CD4-positive, CD25-positive, alpha-beta regulatory T cell (primary cell): ENCODE measurements at regions not wholly inside any gene's neighbourhood (a gene's known extent, or its start where the extent isn't known, plus 50 kb on each side); places are given as distances from the start of the nearest gene placed in this dataset.
"Not testable (repeated sequence)": the region's sequence is repeated elsewhere in the genome, so short reads cannot be mapped to it uniquely, and the experiment has no call there.

Experiments used
- ATAC-seq, 2 donors: fragments of 150-1000 bp; cut with Tn5 transposase; one replicate each; pipeline ENCODE4 v1.10.0; 2021; ENCODE audit warnings: low read depth in 2 of 2, moderate number of reproducible peaks in 2 of 2, moderate library complexity in 1 of 2
- DNase-seq, 3 donors: peaks; one replicate each; pipeline versions ENCODE4 v3.0.0 to v3.0.0-alpha.2; 2012 to 2022; ENCODE audit warnings: mixed read lengths in 1 of 3
- H3K27ac ChIP-seq: one replicate; pipeline ENCODE4 v1.7.0; 2013; ENCODE audit warnings: mild to moderate bottlenecking, low read length; ENCODE audit not compliant: insufficient read depth, poor library complexity, severe bottlenecking
- H3K27me3 ChIP-seq: one replicate; pipeline ENCODE4 v1.7.0; 2013; ENCODE audit warnings: low read length; ENCODE audit not compliant: control insufficient read depth, insufficient read depth
- H3K36me3 ChIP-seq: one replicate; pipeline ENCODE4 v1.7.0; 2013; ENCODE audit warnings: mild to moderate bottlenecking, low read length, moderate library complexity; ENCODE audit not compliant: control insufficient read depth, insufficient read depth
- H3K4me1 ChIP-seq: 2 replicates; pipeline ENCODE4 v1.7.0; 2013; ENCODE audit warnings: mild to moderate bottlenecking, low read length; ENCODE audit not compliant: insufficient read depth, control insufficient read depth, poor library complexity, severe bottlenecking
- H3K4me3 ChIP-seq: one replicate; pipeline ENCODE4 v1.7.0; 2013; ENCODE audit warnings: low read depth, mild to moderate bottlenecking, low read length, moderate library complexity
- H3K9me3 ChIP-seq, 2 experiments: 1 replicate in 1 of 2; 2 replicates in 1 of 2; pipeline ENCODE4 v1.7.0; 2013; ENCODE audit warnings: low read length in 2 of 2, mild to moderate bottlenecking in 1 of 2, moderate library complexity in 1 of 2; ENCODE audit not compliant: control insufficient read depth in 2 of 2
- H3K27ac Mint-ChIP-seq, 3 donors: one replicate each; pipeline ENCODE4 v1.8.0; 2020 to 2022; ENCODE audit warnings: mild to moderate bottlenecking in 3 of 3, mixed read lengths in 3 of 3, moderate library complexity in 2 of 3
- H3K27me3 Mint-ChIP-seq: one replicate; pipeline ENCODE4 v1.8.0; 2022; ENCODE audit warnings: mild to moderate bottlenecking, mixed read lengths
- H3K36me3 Mint-ChIP-seq: one replicate; pipeline ENCODE4 v1.8.0; 2020; ENCODE audit warnings: mixed read lengths
- H3K4me1 Mint-ChIP-seq, 4 donors: one replicate each; pipeline ENCODE4 v1.8.0; 2020 to 2022; ENCODE audit warnings: mixed read lengths in 4 of 4, mild to moderate bottlenecking in 1 of 4
- H3K4me3 Mint-ChIP-seq, 4 donors: one replicate each; pipeline ENCODE4 v1.8.0; 2020 to 2022; ENCODE audit warnings: mild to moderate bottlenecking in 4 of 4, mixed read lengths in 4 of 4, moderate library complexity in 3 of 4
- H3K9me3 Mint-ChIP-seq, 7 donors: one replicate each; pipeline ENCODE4 v1.8.0; 2020 to 2022; ENCODE audit warnings: mixed read lengths in 7 of 7, mild to moderate bottlenecking in 3 of 7, moderate library complexity in 2 of 7

DNA sequence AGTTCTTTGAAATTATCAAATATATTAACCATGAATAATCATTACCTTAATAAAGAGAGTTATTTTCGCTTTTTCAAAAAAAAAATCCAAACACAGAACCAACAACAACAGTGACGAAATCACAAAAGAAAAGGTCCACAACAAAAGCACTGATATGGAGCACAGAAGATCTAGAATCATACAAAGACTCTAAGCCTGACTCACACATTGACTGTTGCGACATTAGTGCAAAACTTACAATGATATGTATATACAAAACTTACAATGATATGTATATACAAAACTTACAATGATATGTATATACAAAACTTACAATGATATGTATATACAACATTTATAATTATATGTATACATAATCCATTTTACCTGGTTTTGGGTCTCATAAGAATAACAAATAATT lies 117.7 kb downstream of the USP22 start:
- Mint-ChIP-seq H3K36me3 (no peaks in the 10 kb centered on the region), H3K27ac (no peak overlapping the region), H3K4me3 (no peak overlapping the region), H3K4me1 (no peaks in the 10 kb centered on the region), H3K27me3 (peaks cover 24% of the 10 kb centered on the region), H3K9me3 (no peaks in the 10 kb centered on the region)
- DNase-seq (no peak), ATAC-seq (no peak)
- no peaks in the 10 kb centered on the region for H3K36me3 ChIP-seq
- no peaks in the 10 kb centered on the region for H3K4me1 ChIP-seq
- peaks cover 21% of the 10 kb centered on the region for H3K27me3 ChIP-seq
- H3K4me3 ChIP-seq = no peak overlapping the region
- no peaks in the 10 kb centered on the region for H3K9me3 ChIP-seq
- no peak overlapping the region for H3K27ac ChIP-seq

GRCh38 chr17:20925954-20926353 lies 116.9 kb downstream of the USP22 start:
- no peak overlapping the region for H3K4me3 Mint-ChIP-seq
- peaks cover 20% of the 10 kb centered on the region for H3K27me3 Mint-ChIP-seq
- H3K36me3 Mint-ChIP-seq = no peaks in the 10 kb centered on the region
- ATAC-seq (no peak), DNase-seq (no peak)
- H3K27ac ChIP-seq = no peak overlapping the region
- no peaks in the 10 kb centered on the region for H3K9me3 Mint-ChIP-seq
- H3K27ac Mint-ChIP-seq = no peak overlapping the region
- H3K4me1 ChIP-seq = no peaks in the 10 kb centered on the region
- H3K9me3 ChIP-seq = no peaks in the 10 kb centered on the region
- peaks cover 16% of the 10 kb centered on the region for H3K27me3 ChIP-seq
- H3K4me3 ChIP-seq = no peak overlapping the region
- no peaks in the 10 kb centered on the region for H3K4me1 Mint-ChIP-seq
- no peaks in the 10 kb centered on the region for H3K36me3 ChIP-seq

DNA sequence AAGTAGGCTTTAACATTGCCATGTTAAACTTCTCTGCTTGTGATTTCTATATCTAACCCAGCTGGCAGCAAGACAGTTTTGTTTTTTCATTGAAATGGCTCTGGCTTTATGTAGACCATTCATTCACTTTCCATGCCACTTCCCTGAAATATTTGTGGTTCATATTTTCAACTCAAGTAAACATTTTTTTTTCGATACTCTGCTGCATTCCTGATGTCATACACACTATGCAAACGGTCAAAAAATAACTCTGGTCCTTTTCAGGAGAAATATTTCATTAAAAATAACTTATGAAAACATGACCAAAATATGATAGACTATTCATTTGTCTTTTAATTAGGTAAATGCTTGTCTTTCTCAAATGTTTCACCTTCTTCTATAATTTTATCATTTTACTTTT lies 116.3 kb downstream of the USP22 start:
- no peaks in the 10 kb centered on the region for H3K4me1 ChIP-seq
- no peaks in the 10 kb centered on the region for H3K9me3 ChIP-seq
- DNase-seq (no peak), ATAC-seq (no peak)
- H3K36me3 ChIP-seq = no peaks in the 10 kb centered on the region
- peaks cover 16% of the 10 kb centered on the region for H3K27me3 Mint-ChIP-seq
- no peak overlapping the region for H3K27ac ChIP-seq
- no peaks in the 10 kb centered on the region for H3K9me3 Mint-ChIP-seq
- no peak overlapping the region for H3K27ac Mint-ChIP-seq
- H3K4me3 Mint-ChIP-seq = no peak overlapping the region
- H3K4me1 Mint-ChIP-seq = no peaks in the 10 kb centered on the region
- H3K27me3 ChIP-seq = peaks cover 16% of the 10 kb centered on the region
- no peak overlapping the region for H3K4me3 ChIP-seq
- no peaks in the 10 kb centered on the region for H3K36me3 Mint-ChIP-seq

GRCh38 chr17:20927308-20927977 lies 115.4 kb downstream of the USP22 start:
- H3K36me3 Mint-ChIP-seq = no peaks in the 10 kb centered on the region
- Histone ChIP-seq H3K36me3 (no peaks in the 10 kb centered on the region), H3K4me3 (no peak overlapping the region), H3K27ac (no peak overlapping the region), H3K9me3 (no peaks in the 10 kb centered on the region), H3K4me1 (no peaks in the 10 kb centered on the region), H3K27me3 (peaks cover 18% of the 10 kb centered on the region)
- no peaks in the 10 kb centered on the region for H3K4me1 Mint-ChIP-seq
- no peak overlapping the region for H3K27ac Mint-ChIP-seq
- DNase-seq (no peak), ATAC-seq (no peak)
- H3K9me3 Mint-ChIP-seq = no peaks in the 10 kb centered on the region
- peaks cover 16% of the 10 kb centered on the region for H3K27me3 Mint-ChIP-seq
- no peak overlapping the region for H3K4me3 Mint-ChIP-seq

DNA sequence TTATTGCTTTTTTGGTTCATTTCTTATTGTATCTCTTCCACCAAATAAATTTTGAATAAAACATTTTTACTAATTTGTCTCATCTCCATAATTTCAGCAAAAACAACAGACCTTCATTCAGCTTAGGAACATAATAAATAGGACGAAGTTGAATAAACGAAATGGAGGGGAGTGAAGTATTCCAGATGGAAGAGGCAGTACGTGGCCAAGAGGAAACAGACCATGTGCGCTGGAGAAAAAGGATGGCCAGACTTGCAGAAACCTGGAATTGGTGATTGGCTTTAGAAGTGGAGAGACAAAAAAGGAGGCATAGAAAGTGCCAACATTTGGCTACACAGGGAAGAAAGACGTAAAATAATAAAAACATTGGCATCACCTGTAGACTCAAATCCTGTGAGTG lies 113.5 kb downstream of the USP22 start:
- peaks cover 0 to 1% (median 0%) of the 10 kb centered on the region in 4 donors for H3K4me1 Mint-ChIP-seq
- no peak overlapping the region for H3K27ac Mint-ChIP-seq

GRCh38 chr17:20930081-20930760 lies 112.6 kb downstream of the USP22 start:
- Mint-ChIP-seq H3K9me3 (peaks cover 0 to 1% (median 0%) of the 10 kb centered on the region in 7 donors), H3K27me3 (peaks cover 15% of the 10 kb centered on the region), H3K4me3 (no peak overlapping the region), H3K4me1 (peaks cover 0 to 5% (median 0%) of the 10 kb centered on the region in 4 donors), H3K36me3 (no peaks in the 10 kb centered on the region), H3K27ac (no peak overlapping the region)
- Histone ChIP-seq H3K27ac (no peak overlapping the region), H3K27me3 (peaks cover 25% of the 10 kb centered on the region), H3K9me3 (no peaks in the 10 kb centered on the region), H3K4me1 (no peaks in the 10 kb centered on the region), H3K36me3 (no peaks in the 10 kb centered on the region), H3K4me3 (no peak overlapping the region)
- DNase-seq (no peak), ATAC-seq (no peak)

More for the DNA sequence above, 113.5 kb downstream of the USP22 start:
- H3K27me3 ChIP-seq = peaks cover 27% of the 10 kb centered on the region
- Mint-ChIP-seq H3K36me3 (no peaks in the 10 kb centered on the region), H3K9me3 (no peaks in the 10 kb centered on the region), H3K27me3 (peaks cover 15% of the 10 kb centered on the region), H3K4me3 (no peak overlapping the region)
- no peak for DNase-seq
- no peaks in the 10 kb centered on the region for H3K4me1 ChIP-seq
- no peaks in the 10 kb centered on the region for H3K9me3 ChIP-seq
- H3K4me3 ChIP-seq = no peak overlapping the region
- no peak for ATAC-seq
- H3K27ac ChIP-seq = no peak overlapping the region
- H3K36me3 ChIP-seq = no peaks in the 10 kb centered on the region

- not testable (repeated sequence) for H3K27ac ChIP-seq, H3K9me3 ChIP-seq, ATAC-seq, H3K36me3 ChIP-seq, DNase-seq, H3K4me3 ChIP-seq, H3K36me3 Mint-ChIP-seq, H3K9me3 Mint-ChIP-seq, H3K4me1 ChIP-seq, H3K27ac Mint-ChIP-seq, H3K4me1 Mint-ChIP-seq, H3K4me3 Mint-ChIP-seq
- peaks cover 19% of the 10 kb centered on the region for H3K27me3 ChIP-seq
- peaks cover 19% of the 10 kb centered on the region for H3K27me3 Mint-ChIP-seq
Observed at GRCh38 chr17:20933040-20933439, 109.8 kb downstream of the USP22 start.

DNA sequence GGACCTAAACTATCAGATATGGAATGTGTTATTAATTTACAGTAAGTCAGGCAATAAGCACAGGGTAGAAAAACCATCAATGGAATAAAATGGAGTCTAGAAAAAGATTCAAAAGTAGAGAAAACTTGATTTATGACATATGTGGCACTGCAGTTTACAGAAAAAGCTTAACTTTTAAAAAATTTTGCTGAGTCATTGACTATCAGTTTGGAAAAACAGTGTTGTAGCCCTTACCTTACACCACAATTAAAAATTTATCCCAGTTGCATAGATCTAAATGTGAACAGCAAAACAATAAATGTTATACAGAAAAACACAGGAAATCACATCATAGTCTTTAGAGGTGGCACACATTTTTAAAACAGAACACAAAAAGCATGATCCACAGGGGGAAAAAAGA lies 108.5 kb downstream of the USP22 start:
- DNase-seq (no peak), ATAC-seq (no peak)
- Histone ChIP-seq H3K36me3 (no peaks in the 10 kb centered on the region), H3K4me3 (no peak overlapping the region), H3K9me3 (no peaks in the 10 kb centered on the region), H3K27ac (no peak overlapping the region), H3K4me1 (no peaks in the 10 kb centered on the region), H3K27me3 (peaks cover 17% of the 10 kb centered on the region)
- peaks cover 0 to 6% (median 2%) of the 10 kb centered on the region in 4 donors for H3K4me1 Mint-ChIP-seq
- H3K27me3 Mint-ChIP-seq = peaks cover 12% of the 10 kb centered on the region
- no peak overlapping the region for H3K27ac Mint-ChIP-seq
- H3K9me3 Mint-ChIP-seq = peaks cover 0 to 1% (median 0%) of the 10 kb centered on the region in 7 donors
- no peak overlapping the region for H3K4me3 Mint-ChIP-seq
- peaks cover 3% of the 10 kb centered on the region for H3K36me3 Mint-ChIP-seq
